H9 (cell line): ENCODE measurements at regions not wholly inside any gene's neighbourhood (a gene's known extent, or its start where the extent isn't known, plus 50 kb on each side); places are given as distances from the start of the nearest gene placed in this dataset.

Experiments
- DNase-seq: peaks from one replicate; pipeline ENCODE4 v3.0.0-alpha.2; 2017
- H2AFZ ChIP-seq: one replicate; pipeline ENCODE4 v1.6.1; 2013; ENCODE audit warnings: mild to moderate bottlenecking, low read length, control low read depth, moderate library complexity
- H2AK5ac ChIP-seq: 2 replicates; pipeline ENCODE4 v1.6.1; 2013; ENCODE audit warnings: low read length, control low read depth, mixed read lengths; ENCODE audit not compliant: insufficient read length
- H2BK120ac ChIP-seq: one replicate; pipeline ENCODE4 v1.6.1; 2013; ENCODE audit warnings: low read depth, mild to moderate bottlenecking, low read length, control low read depth, inconsistent platforms; ENCODE audit not compliant: poor library complexity, severe bottlenecking
- H2BK12ac ChIP-seq: 2 replicates; pipeline ENCODE4 v1.6.1; 2013; ENCODE audit warnings: low read length, control low read depth, mixed read lengths, low read depth; ENCODE audit not compliant: insufficient read length
- H2BK15ac ChIP-seq: 2 replicates; pipeline ENCODE4 v1.6.1; 2013; ENCODE audit warnings: low read depth, low read length, control low read depth
- H2BK20ac ChIP-seq: one replicate; pipeline ENCODE4 v1.6.1; 2013; ENCODE audit warnings: low read depth, mild to moderate bottlenecking, low read length, control low read depth, inconsistent platforms; ENCODE audit not compliant: poor library complexity, severe bottlenecking
- H2BK5ac ChIP-seq: 2 replicates; pipeline ENCODE4 v1.6.1; 2013; ENCODE audit warnings: low read length, control low read depth, mixed read lengths; ENCODE audit not compliant: insufficient read length
- H3K14ac ChIP-seq: 2 replicates; pipeline ENCODE4 v1.6.1; 2013; ENCODE audit warnings: low read length, control low read depth; ENCODE audit not compliant: insufficient read depth
- H3K18ac ChIP-seq: 2 replicates; pipeline ENCODE4 v1.6.1; 2013; ENCODE audit warnings: low read depth, mild to moderate bottlenecking, mixed read lengths, low read length, control low read depth; ENCODE audit not compliant: insufficient read length
- H3K23ac ChIP-seq: 2 replicates; pipeline ENCODE4 v1.6.1; 2013; ENCODE audit warnings: low read length, control low read depth, mixed read lengths, low read depth; ENCODE audit not compliant: insufficient read length
- H3K23me2 ChIP-seq: 2 replicates; pipeline ENCODE4 v1.6.1; 2013; ENCODE audit warnings: low read depth, mild to moderate bottlenecking, mixed read lengths, low read length, control low read depth; ENCODE audit not compliant: insufficient read length, poor library complexity, severe bottlenecking
- H3K27ac ChIP-seq: 2 replicates; pipeline ENCODE4 v1.5.1; 2013; ENCODE audit warnings: low read length, control low read depth, mixed read lengths, low read depth; ENCODE audit not compliant: insufficient read length
- H3K27me3 ChIP-seq: 2 replicates; pipeline ENCODE4 v1.6.1; 2013; ENCODE audit warnings: low read length, control low read depth, inconsistent platforms; ENCODE audit not compliant: insufficient read depth
- H3K4ac ChIP-seq: 2 replicates; pipeline ENCODE4 v1.6.1; 2013; ENCODE audit warnings: low read depth, mild to moderate bottlenecking, control low read depth, inconsistent platforms, low read length, moderate library complexity
- H3K4me1 ChIP-seq: 2 replicates; pipeline ENCODE4 v1.6.1; 2013; ENCODE audit warnings: low read length, control low read depth, inconsistent platforms; ENCODE audit not compliant: insufficient read depth
- H3K4me2 ChIP-seq: 2 replicates; pipeline ENCODE4 v1.6.1; 2013; ENCODE audit warnings: low read length, control low read depth, mixed read lengths; ENCODE audit not compliant: insufficient read length, insufficient read depth
- H3K56ac ChIP-seq: 2 replicates; pipeline ENCODE4 v1.6.1; 2013; ENCODE audit warnings: low read depth, mild to moderate bottlenecking, mixed read lengths, low read length, control low read depth; ENCODE audit not compliant: insufficient read length
- H3K79me1 ChIP-seq: 2 replicates; pipeline ENCODE4 v1.6.1; 2013; ENCODE audit warnings: low read depth, mild to moderate bottlenecking, moderate library complexity, low read length, control low read depth, inconsistent platforms; ENCODE audit not compliant: insufficient read depth, poor library complexity, severe bottlenecking
- H3K79me2 ChIP-seq: 2 replicates; pipeline ENCODE4 v1.6.1; 2013; ENCODE audit warnings: low read length, control low read depth, inconsistent platforms; ENCODE audit not compliant: insufficient read depth
- H3K9ac ChIP-seq: 2 replicates; pipeline ENCODE4 v1.6.1; 2013; ENCODE audit warnings: low read length, control low read depth, mixed read lengths; ENCODE audit not compliant: insufficient read length; ENCODE audit errors: extremely low read depth
- H3K9me3 ChIP-seq: one replicate; pipeline ENCODE4 v1.6.1; 2013; ENCODE audit warnings: low read depth, low read length, inconsistent platforms; ENCODE audit not compliant: control insufficient read depth
- H3T11ph ChIP-seq: one replicate; pipeline ENCODE4 v1.6.1; 2013; ENCODE audit warnings: mild to moderate bottlenecking, low read length, control low read depth, inconsistent platforms
- H4K20me1 ChIP-seq: one replicate; pipeline ENCODE4 v1.6.1; 2013; ENCODE audit not compliant: control insufficient read depth, insufficient read length, insufficient read depth
- H4K5ac ChIP-seq: 2 replicates; pipeline ENCODE4 v1.6.1; 2013; ENCODE audit warnings: low read depth, mild to moderate bottlenecking, mixed read lengths, low read length, control low read depth; ENCODE audit not compliant: insufficient read length
- H4K8ac ChIP-seq: replicated peaks from 2 replicates; pipeline ENCODE4 v1.6.1; 2013; ENCODE audit warnings: low read length, control low read depth, mixed read lengths, low read depth; ENCODE audit not compliant: insufficient read length
- H4K91ac ChIP-seq: 2 replicates; pipeline ENCODE4 v1.6.1; 2013; ENCODE audit warnings: low read depth, mild to moderate bottlenecking, moderate library complexity, mixed read lengths, low read length, control low read depth; ENCODE audit not compliant: insufficient read length
- H3K27ac Mint-ChIP-seq, 3 experiments: 2 replicates in 2 of 3; 3 replicates in 1 of 3; pipeline ENCODE4 v1.8.0; 2020 to 2021; ENCODE audit warnings: mixed read lengths in 3 of 3, mild to moderate bottlenecking in 1 of 3, moderate library complexity in 1 of 3
- H3K27me3 Mint-ChIP-seq: 2 replicates; pipeline ENCODE4 v1.8.0; 2021; ENCODE audit warnings: low read depth, mild to moderate bottlenecking, moderate library complexity, mixed read lengths
- H3K36me3 Mint-ChIP-seq, 3 experiments: 2 replicates in 2 of 3; 3 replicates in 1 of 3; pipeline ENCODE4 v1.8.0; 2020 to 2021; ENCODE audit warnings: low read depth in 3 of 3, mixed read lengths in 3 of 3; ENCODE audit not compliant: insufficient read depth in 1 of 3
- H3K4me1 Mint-ChIP-seq, 2 experiments: 2 replicates each; pipeline ENCODE4 v1.8.0; 2020; ENCODE audit warnings: mixed read lengths in 2 of 2
- H3K4me3 Mint-ChIP-seq, 2 experiments: 2 replicates in 1 of 2; 3 replicates in 1 of 2; pipeline ENCODE4 v1.8.0; 2020 to 2021; ENCODE audit warnings: mild to moderate bottlenecking in 2 of 2, mixed read lengths in 2 of 2, moderate library complexity in 1 of 2
- H3K9me3 Mint-ChIP-seq, 2 experiments: 2 replicates in 1 of 2; 3 replicates in 1 of 2; pipeline ENCODE4 v1.8.0; 2020; ENCODE audit warnings: mild to moderate bottlenecking in 2 of 2, mixed read lengths in 2 of 2, moderate library complexity in 1 of 2
- WGBS: extraction: QIAGEN DNeasy Blood & Tissue Kit; methylation state at CpG from one replicate; pipeline ENCODE4 v1.1.7; 2013; ENCODE audit warnings: missing lambda C conversion rate, low lambda C conversion rate, mixed read lengths; ENCODE audit not compliant: insufficient read length; ENCODE audit errors: extremely low coverage; 5-methylcytosine and 5-hydroxymethylcytosine counted together
- TF ChIP-seq, protein P1 (sequence below): fragments of 200-600 bp; sonication (generic); conservative IDR thresholded peaks from 3 replicates; pipeline ENCODE4 v1.8.0; 2021; ENCODE audit warnings: antibody characterized with exemption, mild to moderate bottlenecking

DNA sequence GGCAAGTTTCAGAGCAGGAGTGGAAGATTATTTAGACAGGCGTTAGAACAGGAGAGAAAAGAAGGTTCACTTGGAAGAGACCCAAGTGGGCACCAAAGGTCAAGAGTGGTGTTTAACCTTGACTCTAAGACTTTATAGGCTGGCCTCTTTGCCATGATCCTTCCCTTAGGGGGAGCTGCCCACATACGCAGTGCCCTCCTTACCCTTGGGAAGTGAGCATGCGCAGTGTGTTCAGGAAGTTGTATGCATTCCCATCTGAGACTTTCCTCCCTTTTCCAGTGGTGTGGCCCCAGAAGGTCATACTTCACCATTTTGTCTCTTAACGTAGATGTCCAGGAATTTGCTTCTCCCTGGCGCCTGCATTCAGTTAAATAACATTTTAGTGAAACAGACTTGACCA is 95.8 kb downstream of the CXCL12 start:
- DNase-seq: no peak
- Histone ChIP-seq H3K14ac (no peak overlapping the region), H3K9me3 (no peaks in the 10 kb centered on the region), H3K23ac (no peak overlapping the region), H2BK12ac (no peak overlapping the region), H2BK120ac (no peak overlapping the region), H3K4ac (no peak overlapping the region), H3K9ac (no peak overlapping the region), H3K4me2 (no peak overlapping the region), H3K23me2 (peaks cover 5% of the 10 kb centered on the region), H3K79me1 (no peaks in the 10 kb centered on the region), H3K4me1 (no peaks in the 10 kb centered on the region; the same call in 1 of the 2 replicates), H2BK20ac (no peak overlapping the region), H3K27me3 (no peaks in the 10 kb centered on the region; the same call in 1 of the 2 replicates), H2BK5ac (no peak overlapping the region), H3K79me2 (no peaks in the 10 kb centered on the region), H3K18ac (no peak overlapping the region), H4K8ac (no peak overlapping the region), H3K56ac (no peak overlapping the region), H4K20me1 (no peaks in the 10 kb centered on the region), H2AK5ac (no peak overlapping the region), H3K27ac (no peak overlapping the region), H4K91ac (no peak overlapping the region), H2BK15ac (no peak overlapping the region), H2AFZ (no peak overlapping the region), H3T11ph (no peak overlapping the region), H4K5ac (no peak overlapping the region)
- no peak overlapping the region for H3K4me3 Mint-ChIP-seq
- H3K27me3 Mint-ChIP-seq: peaks cover 6% of the 10 kb centered on the region
- H3K9me3 Mint-ChIP-seq: no peaks in the 10 kb centered on the region
- H3K27ac Mint-ChIP-seq: no peak overlapping the region
- H3K4me1 Mint-ChIP-seq: peaks cover 32 to 33% of the 10 kb centered on the region in 2 experiments
- no CpG with 5 or more reads among the region's 5 CpGs for WGBS
- H3K36me3 Mint-ChIP-seq: no peaks in the 10 kb centered on the region
- TF ChIP-seq, protein P1, sequence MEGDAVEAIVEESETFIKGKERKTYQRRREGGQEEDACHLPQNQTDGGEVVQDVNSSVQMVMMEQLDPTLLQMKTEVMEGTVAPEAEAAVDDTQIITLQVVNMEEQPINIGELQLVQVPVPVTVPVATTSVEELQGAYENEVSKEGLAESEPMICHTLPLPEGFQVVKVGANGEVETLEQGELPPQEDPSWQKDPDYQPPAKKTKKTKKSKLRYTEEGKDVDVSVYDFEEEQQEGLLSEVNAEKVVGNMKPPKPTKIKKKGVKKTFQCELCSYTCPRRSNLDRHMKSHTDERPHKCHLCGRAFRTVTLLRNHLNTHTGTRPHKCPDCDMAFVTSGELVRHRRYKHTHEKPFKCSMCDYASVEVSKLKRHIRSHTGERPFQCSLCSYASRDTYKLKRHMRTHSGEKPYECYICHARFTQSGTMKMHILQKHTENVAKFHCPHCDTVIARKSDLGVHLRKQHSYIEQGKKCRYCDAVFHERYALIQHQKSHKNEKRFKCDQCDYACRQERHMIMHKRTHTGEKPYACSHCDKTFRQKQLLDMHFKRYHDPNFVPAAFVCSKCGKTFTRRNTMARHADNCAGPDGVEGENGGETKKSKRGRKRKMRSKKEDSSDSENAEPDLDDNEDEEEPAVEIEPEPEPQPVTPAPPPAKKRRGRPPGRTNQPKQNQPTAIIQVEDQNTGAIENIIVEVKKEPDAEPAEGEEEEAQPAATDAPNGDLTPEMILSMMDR: no peak
